ENCODE measurements at regions not wholly inside any gene's neighbourhood (a gene's known extent, or its start where the extent isn't known, plus 50 kb on each side); places are given as distances from the start of the nearest gene placed in this dataset.

DNA sequence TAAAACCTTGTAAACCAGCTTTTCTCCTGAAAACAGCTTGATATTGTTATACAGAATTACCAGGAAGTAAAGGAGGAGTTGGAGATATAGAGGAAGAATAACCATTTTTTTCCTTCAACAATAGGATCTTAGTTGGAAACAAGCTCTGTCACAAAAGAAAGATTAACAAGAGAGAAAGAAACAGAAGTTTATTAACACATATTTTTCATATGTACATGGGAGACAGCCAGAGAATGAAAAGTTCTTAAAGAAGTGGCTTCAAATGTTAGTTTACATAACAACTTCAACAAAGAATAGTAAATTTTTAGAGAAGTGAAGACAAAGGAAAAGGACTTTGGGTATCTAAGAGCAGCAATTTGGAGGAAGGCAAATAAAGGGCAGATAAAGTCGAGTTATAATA, 94.9 kb upstream of the ANKRD50 start:
- H2AFZ ChIP-seq (ENCODE audit: low read depth, low read length): no peak overlapping the region
- H3K4me2 ChIP-seq (ENCODE audit: insufficient read depth, low read length): no peak overlapping the region
- intact Hi-C loops (cut with micrococcal nuclease): loop anchor here (10.0 kb wide), 1 partner anchor 427 kb away; no protein-coding TSS in a partner anchor
- no peaks in the 10 kb centered on the region for H3K9me3 ChIP-seq (replicated peaks; ENCODE audit: control insufficient read depth, insufficient read depth, low read length)
- no peak overlapping the region for H3K4me3 ChIP-seq (replicated peaks in 1 of 3; ENCODE audit: insufficient read depth in 1 of 3, low read depth in 1 of 3, low read length in 3 of 3)
- no peak overlapping the region for H3K9ac ChIP-seq (replicated peaks; ENCODE audit: extremely low read depth, insufficient read depth, low read length)
- no peaks in the 10 kb centered on the region for H4K20me1 ChIP-seq (replicated peaks; ENCODE audit: control insufficient read depth, extremely low read depth, insufficient read depth, low read length)
- H3K36me3 ChIP-seq (ENCODE audit: control insufficient read depth in 2 of 2, extremely low read depth in 1 of 2, insufficient read depth in 2 of 2, low read length in 2 of 2): no peaks in the 10 kb centered on the region
- dilution Hi-C loops (cut with MboI; ENCODE audit: extremely low pct_ligation_motif_present, low sequenced_read_pairs): no loop called here
- CTCF ChIA-PET: no interaction called here
- no peaks in the 10 kb centered on the region for H3K9me1 ChIP-seq (replicated peaks; ENCODE audit: control insufficient read depth, extremely low read depth, insufficient read depth, low read length)
- POLR2A ChIA-PET: no interaction called here
- no peak for FAIRE-seq
- H3K79me2 ChIP-seq (ENCODE audit: control insufficient read depth, insufficient read depth, low read length): no peaks in the 10 kb centered on the region
- peaks cover 3% of the 10 kb centered on the region for H3K4me1 ChIP-seq (ENCODE audit: control insufficient read depth, extremely low read depth, insufficient read depth, low read length)
- no peak for DNase-seq (ENCODE audit: low read depth, low spot score)
- TF ChIP-seq CTCF (IDR thresholded peaks at IDR 0.05; ENCODE audit: extremely low read depth in 1 of 2, insufficient read depth in 1 of 2, low read depth in 1 of 2, low read length in 2 of 2): no peak
- no peak for TF ChIP-seq JUN (IDR thresholded peaks at IDR 0.05; ENCODE audit: borderline replicate concordance, insufficient read depth, insufficient read length, low read depth)
- TF ChIP-seq EZH2 (IDR thresholded peaks at IDR 0.05; ENCODE audit: borderline replicate concordance, low read depth, low read length, severe bottlenecking): no peak
- TF ChIP-seq MYC (IDR thresholded peaks at IDR 0.05; ENCODE audit: low read depth, low read length): no peak
- TF ChIP-seq GATA2 (IDR thresholded peaks at IDR 0.05; ENCODE audit: insufficient read depth, insufficient read length, low read depth, low read length): no peak
- H3K27me3 ChIP-seq (ENCODE audit: control insufficient read depth in 2 of 2, insufficient read depth in 2 of 2, low read length in 2 of 2): no peaks in the 10 kb centered on the region
- no TSS peak for BruUV-seq (replicated peaks)
- H3K27ac ChIP-seq (ENCODE audit: insufficient read depth, low read depth, low read length): no peak overlapping the region

DNA sequence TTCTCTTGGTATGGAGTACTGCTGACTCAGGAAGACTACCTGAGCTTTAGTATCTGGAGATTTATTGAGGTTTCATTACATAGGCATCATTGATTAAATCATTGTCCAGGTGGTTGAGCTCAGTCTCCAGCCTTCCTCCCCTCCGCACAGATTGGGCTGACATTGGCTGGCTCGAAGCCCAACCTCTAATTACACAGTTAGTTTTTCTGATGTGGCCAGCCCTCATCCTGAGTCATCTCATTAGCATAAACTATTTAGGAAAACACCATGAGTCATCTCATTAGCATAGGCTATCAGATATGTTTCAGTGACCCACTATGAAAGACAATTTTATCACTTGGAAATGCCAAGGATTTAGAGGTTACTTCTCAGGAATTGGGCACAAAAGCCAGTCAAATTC, 93.9 kb upstream of the ANKRD50 start:
- Histone ChIP-seq H3K4me2 (ENCODE audit: insufficient read depth, low read length) (no peak overlapping the region), H3K9me3 (replicated peaks; ENCODE audit: control insufficient read depth, insufficient read depth, low read length) (no peaks in the 10 kb centered on the region), H3K79me2 (ENCODE audit: control insufficient read depth, insufficient read depth, low read length) (no peaks in the 10 kb centered on the region), H3K9me1 (replicated peaks; ENCODE audit: control insufficient read depth, extremely low read depth, insufficient read depth, low read length) (no peaks in the 10 kb centered on the region), H3K27me3 (ENCODE audit: control insufficient read depth in 2 of 2, insufficient read depth in 2 of 2, low read length in 2 of 2) (no peaks in the 10 kb centered on the region), H3K36me3 (ENCODE audit: control insufficient read depth in 2 of 2, extremely low read depth in 1 of 2, insufficient read depth in 2 of 2, low read length in 2 of 2) (no peaks in the 10 kb centered on the region), H4K20me1 (replicated peaks; ENCODE audit: control insufficient read depth, extremely low read depth, insufficient read depth, low read length) (no peaks in the 10 kb centered on the region), H2AFZ (ENCODE audit: low read depth, low read length) (no peak overlapping the region), H3K4me3 (replicated peaks in 1 of 3; ENCODE audit: insufficient read depth in 1 of 3, low read depth in 1 of 3, low read length in 3 of 3) (no peak overlapping the region), H3K4me1 (ENCODE audit: control insufficient read depth, extremely low read depth, insufficient read depth, low read length) (peaks cover 3% of the 10 kb centered on the region), H3K9ac (replicated peaks; ENCODE audit: extremely low read depth, insufficient read depth, low read length) (no peak overlapping the region), H3K27ac (ENCODE audit: insufficient read depth, low read depth, low read length) (no peak overlapping the region)
- TF ChIP-seq CTCF (IDR thresholded peaks at IDR 0.05; ENCODE audit: extremely low read depth in 1 of 2, insufficient read depth in 1 of 2, low read depth in 1 of 2, low read length in 2 of 2): no peak
- no peak for TF ChIP-seq POLR2A (IDR thresholded peaks at IDR 0.05; ENCODE audit: low read depth, low read length)
- TF ChIP-seq, protein P1, sequence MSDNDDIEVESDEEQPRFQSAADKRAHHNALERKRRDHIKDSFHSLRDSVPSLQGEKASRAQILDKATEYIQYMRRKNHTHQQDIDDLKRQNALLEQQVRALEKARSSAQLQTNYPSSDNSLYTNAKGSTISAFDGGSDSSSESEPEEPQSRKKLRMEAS (IDR thresholded peaks at IDR 0.05; ENCODE audit: insufficient read depth, insufficient read length): no peak
- TF ChIP-seq MYC (IDR thresholded peaks at IDR 0.05; ENCODE audit: low read depth, low read length): no peak
- no peak for TF ChIP-seq GATA2 (IDR thresholded peaks at IDR 0.05; ENCODE audit: insufficient read depth, insufficient read length, low read depth, low read length)
- no peak for TF ChIP-seq EZH2 (IDR thresholded peaks at IDR 0.05; ENCODE audit: borderline replicate concordance, low read depth, low read length, severe bottlenecking)
- TF ChIP-seq FOS (IDR thresholded peaks at IDR 0.05; ENCODE audit: borderline replicate concordance, insufficient read depth, low read length): no peak
- no peak for TF ChIP-seq POLR2AphosphoS5 (IDR thresholded peaks at IDR 0.05; ENCODE audit: insufficient read depth, low read depth, low read length)
- TF ChIP-seq JUN (IDR thresholded peaks at IDR 0.05; ENCODE audit: borderline replicate concordance, insufficient read depth, insufficient read length, low read depth): no peak
- intact Hi-C loops (cut with micrococcal nuclease): loop anchor here (10.0 kb wide), 1 partner anchor 428 kb away; no protein-coding TSS in a partner anchor
- FAIRE-seq (no peak), DNase-seq (ENCODE audit: low read depth, low spot score) (no peak)
- POLR2A ChIA-PET: no interaction called here
- dilution Hi-C loops (cut with MboI; ENCODE audit: extremely low pct_ligation_motif_present, low sequenced_read_pairs): no loop called here
- CTCF ChIA-PET: no interaction called here
- no TSS peak for BruUV-seq (replicated peaks)
